OCI-LY1 (cell line): ENCODE measurements at regions not wholly inside any gene's neighbourhood (a gene's known extent, or its start where the extent isn't known, plus 50 kb on each side); places are given as distances from the start of the nearest gene placed in this dataset.

Experiments used
- H2AFZ ChIP-seq: fragments of 200-600 bp; sonication (generic), shearing (Covaris generic); 2 replicates; pipeline ENCODE4 v1.6.0; 2014; ENCODE audit warnings: antibody characterized with exemption, mild to moderate bottlenecking, low read length
- H3F3A ChIP-seq: fragments of 200-600 bp; sonication (generic), shearing (Covaris generic); 2 replicates; pipeline ENCODE4 v1.6.0; 2014; ENCODE audit warnings: mild to moderate bottlenecking, antibody characterized with exemption, low read length, moderate library complexity; ENCODE audit not compliant: insufficient read depth
- H3K27ac ChIP-seq: fragments of 200-600 bp; sonication (generic); 2 replicates; pipeline ENCODE4 v1.5.1; 2014; ENCODE audit warnings: low read length, mixed run types, mild to moderate bottlenecking, low read depth; ENCODE audit not compliant: poor library complexity, severe bottlenecking
- H3K27me3 ChIP-seq: fragments of 200-600 bp; sonication (generic); 2 replicates; pipeline ENCODE4 v1.6.0; 2014; ENCODE audit warnings: antibody characterized with exemption, mild to moderate bottlenecking, low read length, moderate library complexity; ENCODE audit not compliant: insufficient read depth
- H3K36me3 ChIP-seq: fragments of 200-600 bp; sonication (generic); 2 replicates; pipeline ENCODE4 v1.6.1; 2014; ENCODE audit warnings: mild to moderate bottlenecking, antibody characterized with exemption, low read length, moderate library complexity, mixed read lengths; ENCODE audit not compliant: insufficient read depth
- H3K4me1 ChIP-seq: fragments of 200-600 bp; sonication (generic); 2 replicates; pipeline ENCODE4 v1.5.1; 2014; ENCODE audit warnings: mild to moderate bottlenecking, low read length, moderate library complexity; ENCODE audit not compliant: insufficient read depth, severe bottlenecking
- H3K4me2 ChIP-seq: fragments of 200-600 bp; sonication (generic), shearing (Covaris generic); 2 replicates; pipeline ENCODE4 v1.6.1; 2014; ENCODE audit warnings: low read length
- H3K4me3 ChIP-seq: fragments of 200-600 bp; sonication (generic); 2 replicates; pipeline ENCODE4 v1.5.1; 2014; ENCODE audit warnings: low read length, low read depth, mild to moderate bottlenecking, mixed read lengths; ENCODE audit not compliant: poor library complexity, severe bottlenecking
- H3K79me2 ChIP-seq: fragments of 200-600 bp; shearing (Covaris generic); 2 replicates; pipeline ENCODE4 v1.6.1; 2016; ENCODE audit warnings: mixed run types, low read length, mixed read lengths; ENCODE audit not compliant: insufficient read depth
- H3K9ac ChIP-seq: fragments of 200-600 bp; sonication (generic), shearing (Covaris generic); 2 replicates; pipeline ENCODE4 v1.6.1; 2014; ENCODE audit warnings: mild to moderate bottlenecking, low read length, mixed read lengths
- H3K9me2 ChIP-seq: fragments of 200-600 bp; sonication (generic), shearing (Covaris generic); 2 replicates; pipeline ENCODE4 v1.6.1; 2014; ENCODE audit warnings: low read depth, mild to moderate bottlenecking, low read length, mixed read lengths
- H3K9me3 ChIP-seq: fragments of 200-600 bp; shearing (Covaris generic); 2 replicates; pipeline ENCODE4 v1.6.1; 2014; ENCODE audit warnings: low read length, mixed read lengths
- H4K20me1 ChIP-seq: fragments of 200-600 bp; sonication (generic), shearing (Covaris generic); 2 replicates; pipeline ENCODE4 v1.6.0; 2016; ENCODE audit warnings: mild to moderate bottlenecking, low read length; ENCODE audit not compliant: insufficient read depth
- EZH2 ChIP-seq: fragments of 200-600 bp; sonication (generic), shearing (Covaris generic); IDR thresholded peaks from 2 replicates; pipeline ENCODE4 v1.8.0; 2017; ENCODE audit warnings: borderline replicate concordance, mixed run types, mild to moderate bottlenecking, antibody characterized with exemption, low read length, moderate library complexity, mixed read lengths
- TF ChIP-seq, protein P1 (sequence below): fragments of 200-600 bp; sonication (generic), shearing (Covaris generic); IDR thresholded peaks from 2 replicates; pipeline ENCODE4 v1.5.1; 2017; ENCODE audit warnings: mild to moderate bottlenecking, antibody characterized with exemption, low read length, moderate library complexity, mixed read lengths

- H3K9me2 ChIP-seq: no peaks in the 10 kb centered on the region
- H3K4me1 ChIP-seq: no peaks in the 10 kb centered on the region
- H3K4me2 ChIP-seq: no peak overlapping the region
- no peak overlapping the region for H3K4me3 ChIP-seq
- H3K79me2 ChIP-seq: no peaks in the 10 kb centered on the region
- no peaks in the 10 kb centered on the region for H3K27me3 ChIP-seq
- H3K9ac ChIP-seq: no peak overlapping the region
- no peaks in the 10 kb centered on the region for H3K36me3 ChIP-seq
- no peak overlapping the region for H3K27ac ChIP-seq
- no peaks in the 10 kb centered on the region for H3K9me3 ChIP-seq
- TF ChIP-seq, protein P1, sequence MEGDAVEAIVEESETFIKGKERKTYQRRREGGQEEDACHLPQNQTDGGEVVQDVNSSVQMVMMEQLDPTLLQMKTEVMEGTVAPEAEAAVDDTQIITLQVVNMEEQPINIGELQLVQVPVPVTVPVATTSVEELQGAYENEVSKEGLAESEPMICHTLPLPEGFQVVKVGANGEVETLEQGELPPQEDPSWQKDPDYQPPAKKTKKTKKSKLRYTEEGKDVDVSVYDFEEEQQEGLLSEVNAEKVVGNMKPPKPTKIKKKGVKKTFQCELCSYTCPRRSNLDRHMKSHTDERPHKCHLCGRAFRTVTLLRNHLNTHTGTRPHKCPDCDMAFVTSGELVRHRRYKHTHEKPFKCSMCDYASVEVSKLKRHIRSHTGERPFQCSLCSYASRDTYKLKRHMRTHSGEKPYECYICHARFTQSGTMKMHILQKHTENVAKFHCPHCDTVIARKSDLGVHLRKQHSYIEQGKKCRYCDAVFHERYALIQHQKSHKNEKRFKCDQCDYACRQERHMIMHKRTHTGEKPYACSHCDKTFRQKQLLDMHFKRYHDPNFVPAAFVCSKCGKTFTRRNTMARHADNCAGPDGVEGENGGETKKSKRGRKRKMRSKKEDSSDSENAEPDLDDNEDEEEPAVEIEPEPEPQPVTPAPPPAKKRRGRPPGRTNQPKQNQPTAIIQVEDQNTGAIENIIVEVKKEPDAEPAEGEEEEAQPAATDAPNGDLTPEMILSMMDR: no peak
- TF ChIP-seq EZH2: no peak
- H3F3A ChIP-seq: no peaks in the 10 kb centered on the region
- H4K20me1 ChIP-seq: no peaks in the 10 kb centered on the region
- H2AFZ ChIP-seq: no peak overlapping the region
These were observed 601.8 kb downstream of the INSC start for GRCh38 chr11:15716550-15716949.

- H3K4me2 ChIP-seq: no peak overlapping the region
- no peaks in the 10 kb centered on the region for H3F3A ChIP-seq
- H3K27me3 ChIP-seq: no peaks in the 10 kb centered on the region
- no peak overlapping the region for H3K4me3 ChIP-seq
- no peaks in the 10 kb centered on the region for H3K79me2 ChIP-seq
- H3K9me2 ChIP-seq: no peaks in the 10 kb centered on the region
- no peaks in the 10 kb centered on the region for H3K9me3 ChIP-seq
- no peak overlapping the region for H2AFZ ChIP-seq
- no peaks in the 10 kb centered on the region for H3K36me3 ChIP-seq
- H3K9ac ChIP-seq: no peak overlapping the region
- TF ChIP-seq, protein P1: no peak
- no peak for TF ChIP-seq EZH2
- H4K20me1 ChIP-seq: no peaks in the 10 kb centered on the region
- no peaks in the 10 kb centered on the region for H3K4me1 ChIP-seq
- H3K27ac ChIP-seq: no peak overlapping the region
These were observed 605.7 kb downstream of the INSC start for GRCh38 chr11:15720460-15720859.

- Histone ChIP-seq H3K4me2 (no peak overlapping the region), H3F3A (no peaks in the 10 kb centered on the region), H3K9ac (no peak overlapping the region), H3K27ac (no peak overlapping the region), H2AFZ (no peak overlapping the region), H3K79me2 (no peaks in the 10 kb centered on the region), H3K9me2 (no peaks in the 10 kb centered on the region), H4K20me1 (no peaks in the 10 kb centered on the region), H3K4me1 (no peaks in the 10 kb centered on the region), H3K36me3 (no peaks in the 10 kb centered on the region), H3K27me3 (no peaks in the 10 kb centered on the region), H3K9me3 (no peaks in the 10 kb centered on the region), H3K4me3 (no peak overlapping the region)
- TF ChIP-seq, protein P1: no peak
These were observed 609.2 kb downstream of the INSC start for GRCh38 chr11:15723966-15724365.
